ENCODE measurements at regions not wholly inside any gene's neighbourhood (a gene's known extent, or its start where the extent isn't known, plus 50 kb on each side); places are given as distances from the start of the nearest gene placed in this dataset.

- TF ChIP-seq SMARCE1 (IDR thresholded peaks at IDR 0.05) (no peak), CBX1 (IDR thresholded peaks at IDR 0.05; ENCODE audit: low read depth) (no peak), MTA1 (IDR thresholded peaks at IDR 0.05; ENCODE audit: borderline replicate concordance) (no peak), NR2F6 (CRISPR knock-in tag; IDR thresholded peaks at IDR 0.05) (no peak), CXXC5 (CRISPR knock-in tag; IDR thresholded peaks at IDR 0.05) (no peak), ZNF143 (CRISPR knock-in tag; IDR thresholded peaks at IDR 0.05) (no peak), TAF1 (IDR thresholded peaks at IDR 0.05; ENCODE audit: control insufficient read depth, extremely low read depth, insufficient read depth, low read length, severe bottlenecking) (no peak), MAZ (CRISPR knock-in tag; conservative IDR thresholded peaks at IDR 0.05 in 1 of 2, IDR thresholded peaks at IDR 0.05 in 1 of 2) (no peak), TCF7L2 (IDR thresholded peaks at IDR 0.05; ENCODE audit: low read depth, low read length) (no peak), MEF2A (IDR thresholded peaks at IDR 0.05; ENCODE audit: control insufficient read depth, low read depth, low read length) (no peak), TBP (optimal IDR thresholded peaks at IDR 0.05; ENCODE audit: low read depth, low read length) (no peak)
- TF ChIP-seq, protein P1, sequence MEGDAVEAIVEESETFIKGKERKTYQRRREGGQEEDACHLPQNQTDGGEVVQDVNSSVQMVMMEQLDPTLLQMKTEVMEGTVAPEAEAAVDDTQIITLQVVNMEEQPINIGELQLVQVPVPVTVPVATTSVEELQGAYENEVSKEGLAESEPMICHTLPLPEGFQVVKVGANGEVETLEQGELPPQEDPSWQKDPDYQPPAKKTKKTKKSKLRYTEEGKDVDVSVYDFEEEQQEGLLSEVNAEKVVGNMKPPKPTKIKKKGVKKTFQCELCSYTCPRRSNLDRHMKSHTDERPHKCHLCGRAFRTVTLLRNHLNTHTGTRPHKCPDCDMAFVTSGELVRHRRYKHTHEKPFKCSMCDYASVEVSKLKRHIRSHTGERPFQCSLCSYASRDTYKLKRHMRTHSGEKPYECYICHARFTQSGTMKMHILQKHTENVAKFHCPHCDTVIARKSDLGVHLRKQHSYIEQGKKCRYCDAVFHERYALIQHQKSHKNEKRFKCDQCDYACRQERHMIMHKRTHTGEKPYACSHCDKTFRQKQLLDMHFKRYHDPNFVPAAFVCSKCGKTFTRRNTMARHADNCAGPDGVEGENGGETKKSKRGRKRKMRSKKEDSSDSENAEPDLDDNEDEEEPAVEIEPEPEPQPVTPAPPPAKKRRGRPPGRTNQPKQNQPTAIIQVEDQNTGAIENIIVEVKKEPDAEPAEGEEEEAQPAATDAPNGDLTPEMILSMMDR (IDR thresholded peaks at IDR 0.05 in 2 of 3, conservative IDR thresholded peaks at IDR 0.05 in 1 of 3; ENCODE audit: insufficient read depth in 2 of 3, low read depth in 1 of 3, low read length in 3 of 3), result no peak
- TF ChIP-seq, protein P2, sequence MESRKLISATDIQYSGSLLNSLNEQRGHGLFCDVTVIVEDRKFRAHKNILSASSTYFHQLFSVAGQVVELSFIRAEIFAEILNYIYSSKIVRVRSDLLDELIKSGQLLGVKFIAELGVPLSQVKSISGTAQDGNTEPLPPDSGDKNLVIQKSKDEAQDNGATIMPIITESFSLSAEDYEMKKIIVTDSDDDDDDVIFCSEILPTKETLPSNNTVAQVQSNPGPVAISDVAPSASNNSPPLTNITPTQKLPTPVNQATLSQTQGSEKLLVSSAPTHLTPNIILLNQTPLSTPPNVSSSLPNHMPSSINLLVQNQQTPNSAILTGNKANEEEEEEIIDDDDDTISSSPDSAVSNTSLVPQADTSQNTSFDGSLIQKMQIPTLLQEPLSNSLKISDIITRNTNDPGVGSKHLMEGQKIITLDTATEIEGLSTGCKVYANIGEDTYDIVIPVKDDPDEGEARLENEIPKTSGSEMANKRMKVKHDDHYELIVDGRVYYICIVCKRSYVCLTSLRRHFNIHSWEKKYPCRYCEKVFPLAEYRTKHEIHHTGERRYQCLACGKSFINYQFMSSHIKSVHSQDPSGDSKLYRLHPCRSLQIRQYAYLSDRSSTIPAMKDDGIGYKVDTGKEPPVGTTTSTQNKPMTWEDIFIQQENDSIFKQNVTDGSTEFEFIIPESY (CRISPR knock-in tag; IDR thresholded peaks at IDR 0.05), result no peak
These were observed 187.6 kb downstream of the MREG start for GRCh38 chr2:215825707-215826106.
